ENCODE measurements at regions not wholly inside any gene's neighbourhood (a gene's known extent, or its start where the extent isn't known, plus 50 kb on each side); places are given as distances from the start of the nearest gene placed in this dataset.

- no peak for TF ChIP-seq CTCF (IDR thresholded peaks at IDR 0.05)
- H3K9me3 Mint-ChIP-seq: no peaks in the 10 kb centered on the region
- H3K27ac Mint-ChIP-seq: no peak overlapping the region
- no peak for DNase-seq
- no peaks in the 10 kb centered on the region for H3K4me1 Mint-ChIP-seq
- no peak overlapping the region for H3K4me3 Mint-ChIP-seq
- H3K27me3 Mint-ChIP-seq (ENCODE audit: low read depth, poor library complexity): no peaks in the 10 kb centered on the region
- H3K36me3 Mint-ChIP-seq (ENCODE audit: low read depth): no peaks in the 10 kb centered on the region
Measured at GRCh38 chr15:37788330-37788729, 146.1 kb upstream of the TMCO5A start.

- no peak overlapping the region for H3K4me3 Mint-ChIP-seq
- H3K4me1 Mint-ChIP-seq: no peaks in the 10 kb centered on the region
- H3K27ac Mint-ChIP-seq: no peak overlapping the region
- DNase-seq: no peak
- H3K9me3 Mint-ChIP-seq: no peaks in the 10 kb centered on the region
- TF ChIP-seq CTCF (IDR thresholded peaks at IDR 0.05): no peak
- no peaks in the 10 kb centered on the region for H3K36me3 Mint-ChIP-seq (ENCODE audit: low read depth)
- H3K27me3 Mint-ChIP-seq (ENCODE audit: low read depth, poor library complexity): no peaks in the 10 kb centered on the region
Measured at GRCh38 chr15:37788767-37789396, 145.6 kb upstream of the TMCO5A start.

GRCh38 chr15:37789397-37789786, 145.0 kb upstream of the TMCO5A start:
- H3K4me1 Mint-ChIP-seq: no peaks in the 10 kb centered on the region
- H3K9me3 Mint-ChIP-seq: no peaks in the 10 kb centered on the region
- no peaks in the 10 kb centered on the region for H3K36me3 Mint-ChIP-seq (ENCODE audit: low read depth)
- H3K4me3 Mint-ChIP-seq: no peak overlapping the region
- TF ChIP-seq CTCF (IDR thresholded peaks at IDR 0.05): no peak
- H3K27ac Mint-ChIP-seq: no peak overlapping the region
- no peaks in the 10 kb centered on the region for H3K27me3 Mint-ChIP-seq (ENCODE audit: low read depth, poor library complexity)
- no peak for DNase-seq

DNA sequence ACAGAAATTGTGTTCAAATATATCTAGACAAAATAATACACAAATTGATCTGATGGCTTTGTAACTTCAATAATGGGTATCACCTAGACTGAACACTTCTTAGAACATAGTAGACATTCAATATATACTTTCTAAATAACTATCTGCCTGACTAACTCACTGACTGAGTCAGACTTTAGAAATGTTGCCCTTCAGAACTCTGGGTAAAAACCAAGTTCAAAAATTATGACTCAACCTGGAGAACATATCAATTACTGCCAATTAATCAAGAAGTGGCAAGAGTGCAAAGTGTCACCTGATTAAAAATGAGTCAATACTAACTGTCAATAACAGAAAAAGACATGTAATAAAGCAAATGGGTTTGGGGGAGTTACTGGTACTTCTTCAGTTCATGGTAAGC, 144.6 kb upstream of the TMCO5A start:
- Mint-ChIP-seq H3K27ac (no peak overlapping the region), H3K4me3 (no peak overlapping the region), H3K27me3 (ENCODE audit: low read depth, poor library complexity) (no peaks in the 10 kb centered on the region), H3K36me3 (ENCODE audit: low read depth) (no peaks in the 10 kb centered on the region), H3K9me3 (no peaks in the 10 kb centered on the region), H3K4me1 (no peaks in the 10 kb centered on the region)
- no peak for TF ChIP-seq CTCF (IDR thresholded peaks at IDR 0.05)
- no peak for DNase-seq

DNA sequence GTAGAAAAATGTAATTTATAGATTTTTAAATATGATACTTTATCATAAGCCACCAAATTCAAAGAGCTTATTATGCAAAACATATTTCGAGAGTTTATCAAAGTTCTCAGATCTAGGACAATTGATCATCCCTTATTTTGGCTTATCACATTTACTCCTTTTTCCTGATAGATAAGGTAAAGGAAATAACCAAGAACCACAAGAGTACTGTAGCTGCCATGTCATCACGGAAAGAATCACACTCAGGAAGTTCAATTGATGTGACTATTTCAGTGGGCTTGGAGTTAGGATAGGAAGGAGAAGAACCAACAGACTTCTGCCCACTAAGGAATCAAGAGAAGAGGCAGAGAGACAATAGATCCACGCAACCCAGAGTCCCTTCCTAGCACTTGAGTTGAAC, 142.7 kb upstream of the TMCO5A start:
- Mint-ChIP-seq H3K9me3 (no peaks in the 10 kb centered on the region), H3K4me3 (no peak overlapping the region), H3K27me3 (ENCODE audit: low read depth, poor library complexity) (no peaks in the 10 kb centered on the region), H3K27ac (no peak overlapping the region), H3K36me3 (ENCODE audit: low read depth) (no peaks in the 10 kb centered on the region), H3K4me1 (no peaks in the 10 kb centered on the region)
- TF ChIP-seq CTCF (IDR thresholded peaks at IDR 0.05): no peak
- no peak for DNase-seq

GRCh38 chr15:37792351-37792750, 142.1 kb upstream of the TMCO5A start:
- no peaks in the 10 kb centered on the region for H3K4me1 Mint-ChIP-seq
- H3K4me3 Mint-ChIP-seq: no peak overlapping the region
- H3K36me3 Mint-ChIP-seq (ENCODE audit: low read depth): no peaks in the 10 kb centered on the region
- H3K9me3 Mint-ChIP-seq: no peaks in the 10 kb centered on the region
- no peak for DNase-seq
- H3K27me3 Mint-ChIP-seq (ENCODE audit: low read depth, poor library complexity): no peaks in the 10 kb centered on the region
- no peak overlapping the region for H3K27ac Mint-ChIP-seq
- TF ChIP-seq CTCF (IDR thresholded peaks at IDR 0.05): no peak
